Neural cell (in vitro differentiated cells): ENCODE measurements at regions not wholly inside any gene's neighbourhood (a gene's known extent, or its start where the extent isn't known, plus 50 kb on each side); places are given as distances from the start of the nearest gene placed in this dataset.

Experiments
- H2AFZ ChIP-seq: fragments of 200-600, 300-800 bp; sonication (generic), shearing (Covaris generic); 2 replicates; pipeline ENCODE4 v1.6.0; 2014; ENCODE audit warnings: low read depth, mild to moderate bottlenecking, antibody characterized with exemption, low read length, moderate library complexity
- H3F3A ChIP-seq: fragments of 200-600 bp; shearing (Covaris generic); 2 replicates; pipeline ENCODE4 v1.6.1; 2016; ENCODE audit warnings: mild to moderate bottlenecking, moderate library complexity, mixed read lengths, antibody characterized with exemption, low read length; ENCODE audit not compliant: insufficient read depth, poor library complexity, severe bottlenecking
- H3K27ac ChIP-seq: fragments of 200-600, 300-800 bp; sonication (generic), shearing (Covaris generic); 2 replicates; pipeline ENCODE4 v1.5.1; 2014; ENCODE audit warnings: mild to moderate bottlenecking, low read length, moderate library complexity
- H3K27me3 ChIP-seq: fragments of 300-800, 200-600 bp; sonication (generic), shearing (Covaris generic); 2 replicates; pipeline ENCODE4 v1.6.0; 2014; ENCODE audit warnings: mild to moderate bottlenecking, low read depth, low read length, moderate library complexity; ENCODE audit not compliant: insufficient read depth
- H3K36me3 ChIP-seq: fragments of 300-800, 200-600 bp; sonication (generic), shearing (Covaris generic); 2 replicates; pipeline ENCODE4 v1.5.1; 2014; ENCODE audit warnings: mild to moderate bottlenecking, antibody characterized with exemption, low read length, moderate library complexity; ENCODE audit not compliant: insufficient read depth
- H3K4me2 ChIP-seq: fragments of 300-800, 200-600 bp; sonication (generic), shearing (Covaris generic); 2 replicates; pipeline ENCODE4 v1.6.0; 2014; ENCODE audit warnings: mild to moderate bottlenecking, low read length
- H3K4me3 ChIP-seq: fragments of 300-800, 200-600 bp; sonication (generic), shearing (Covaris generic); 2 replicates; pipeline ENCODE4 v1.5.1; 2014; ENCODE audit warnings: mild to moderate bottlenecking, low read length, moderate library complexity
- H3K79me2 ChIP-seq: fragments of 200-600 bp; shearing (Covaris generic); replicated peaks from 2 replicates; pipeline ENCODE4 v1.6.0; 2014; ENCODE audit warnings: mild to moderate bottlenecking, low read length, moderate library complexity; ENCODE audit not compliant: insufficient read depth
- H3K9ac ChIP-seq: fragments of 300-800, 200-600 bp; sonication (generic), shearing (Covaris generic); 2 replicates; pipeline ENCODE4 v1.6.1; 2016; ENCODE audit warnings: mild to moderate bottlenecking, low read length, mixed read lengths
- H3K9me2 ChIP-seq: fragments of 200-600 bp; shearing (Covaris generic); 2 replicates; pipeline ENCODE4 v1.6.1; 2016; ENCODE audit warnings: mild to moderate bottlenecking, low read length, mixed read lengths; ENCODE audit not compliant: insufficient read depth
- H3K9me3 ChIP-seq: fragments of 200-600, 300-800 bp; sonication (generic), shearing (Covaris generic); 2 replicates; pipeline ENCODE4 v1.6.1; 2016; ENCODE audit warnings: mild to moderate bottlenecking, mixed run types, low read length, moderate library complexity, mixed read lengths
- H4K20me1 ChIP-seq: fragments of 200-600 bp; shearing (Covaris generic); 2 replicates; pipeline ENCODE4 v1.6.1; 2016; ENCODE audit warnings: mild to moderate bottlenecking, mixed run types; ENCODE audit not compliant: insufficient read depth
- CTCF ChIP-seq: fragments of 450-650 bp; IDR thresholded peaks from 2 replicates; pipeline ENCODE4 v1.5.1; 2014; ENCODE audit warnings: antibody characterized with exemption, mild to moderate bottlenecking, moderate library complexity; ENCODE audit not compliant: poor library complexity, severe bottlenecking
- EP300 ChIP-seq: fragments of 450-650 bp; conservative IDR thresholded peaks from 2 replicates; pipeline ENCODE4 v1.6.1; 2014; ENCODE audit warnings: antibody characterized with exemption, mild to moderate bottlenecking, moderate library complexity; ENCODE audit not compliant: poor library complexity, severe bottlenecking
- EZH2 ChIP-seq: fragments of 200-600, 300-800 bp; shearing (Covaris generic), sonication (generic); IDR thresholded peaks from 2 replicates; pipeline ENCODE4 v1.6.1; 2014; ENCODE audit warnings: antibody characterized with exemption, low read length, borderline replicate concordance, mild to moderate bottlenecking; ENCODE audit not compliant: insufficient read depth, poor library complexity, severe bottlenecking
- MXI1 ChIP-seq: fragments of 450-650 bp; conservative IDR thresholded peaks from 2 replicates; pipeline ENCODE4 v1.6.1; 2014; ENCODE audit warnings: antibody characterized with exemption, mild to moderate bottlenecking; ENCODE audit not compliant: poor library complexity, severe bottlenecking
- POLR2AphosphoS5 ChIP-seq: IDR thresholded peaks from 2 replicates; pipeline ENCODE4 v1.6.1; 2012
- RAD21 ChIP-seq: fragments of 450-650 bp; conservative IDR thresholded peaks from 2 replicates; pipeline ENCODE4 v1.6.1; 2014; ENCODE audit warnings: antibody characterized with exemption, mild to moderate bottlenecking, moderate library complexity
- REST ChIP-seq: IDR thresholded peaks from 2 replicates; pipeline ENCODE4 v1.6.1; 2012; ENCODE audit warnings: borderline replicate concordance
- SMC3 ChIP-seq: fragments of 450-650 bp; conservative IDR thresholded peaks from 2 replicates; pipeline ENCODE4 v1.6.1; 2014; ENCODE audit warnings: antibody characterized with exemption, mild to moderate bottlenecking, moderate library complexity; ENCODE audit not compliant: poor library complexity
- TAF1 ChIP-seq: IDR thresholded peaks from 2 replicates; pipeline ENCODE4 v1.6.1; 2012; ENCODE audit warnings: low read depth

- Histone ChIP-seq H3K79me2 (no peaks in the 10 kb centered on the region), H3K9ac (no peak overlapping the region), H3K9me3 (no peaks in the 10 kb centered on the region), H3K36me3 (no peaks in the 10 kb centered on the region), H3K27ac (no peak overlapping the region), H3K27me3 (no peaks in the 10 kb centered on the region), H3F3A (no peaks in the 10 kb centered on the region), H4K20me1 (no peaks in the 10 kb centered on the region), H2AFZ (no peak overlapping the region), H3K9me2 (no peaks in the 10 kb centered on the region), H3K4me2 (no peak overlapping the region), H3K4me3 (no peak overlapping the region)
- no peak for TF ChIP-seq REST
- no peak for TF ChIP-seq MXI1
- TF ChIP-seq EP300, result no peak
- no peak for TF ChIP-seq RAD21
- TF ChIP-seq EZH2, result no peak
- no peak for TF ChIP-seq CTCF
- no peak for TF ChIP-seq POLR2AphosphoS5
- no peak for TF ChIP-seq SMC3
- TF ChIP-seq TAF1, result no peak
These were observed 112.9 kb upstream of the ZEB2 start for GRCh38 chr2:144632809-144633208.

GRCh38 chr2:144631636-144632035, 111.7 kb upstream of the ZEB2 start:
- Histone ChIP-seq H2AFZ (no peak overlapping the region), H3K36me3 (no peaks in the 10 kb centered on the region)
- TF ChIP-seq REST (no peak), TAF1 (no peak), SMC3 (no peak), RAD21 (no peak), CTCF (no peak), POLR2AphosphoS5 (no peak), MXI1 (no peak), EZH2 (no peak), EP300 (no peak)

More at GRCh38 chr2:144631636-144632035, 111.7 kb upstream of the ZEB2 start:
- Histone ChIP-seq H4K20me1 (no peaks in the 10 kb centered on the region), H3K4me3 (no peak overlapping the region), H3K4me2 (no peak overlapping the region), H3K79me2 (no peaks in the 10 kb centered on the region), H3K27me3 (no peaks in the 10 kb centered on the region), H3F3A (no peaks in the 10 kb centered on the region), H3K9me3 (no peaks in the 10 kb centered on the region), H3K9ac (no peak overlapping the region), H3K9me2 (no peaks in the 10 kb centered on the region), H3K27ac (no peak overlapping the region)
